HepG2 (cell line): ENCODE measurements at regions not wholly inside any gene's neighbourhood (a gene's known extent, or its start where the extent isn't known, plus 50 kb on each side); places are given as distances from the start of the nearest gene placed in this dataset.

ENCODE experiments used
- CHD2 ChIP-seq: IDR thresholded peaks from 2 replicates; pipeline ENCODE4 v1.6.1; 2011; ENCODE audit warnings: low read depth, low read length, improper control_type of control experiment
- DNMT1 ChIP-seq: sonication (generic); formaldehyde crosslinking; IDR thresholded peaks from 2 replicates; pipeline ENCODE4 v1.5.1; 2020; ENCODE audit warnings: mild to moderate bottlenecking, missing genetic modification reagents
- ETV5 ChIP-seq: IDR thresholded peaks from 2 replicates; pipeline ENCODE4 v1.6.1; 2018; ENCODE audit warnings: missing biosample characterization, missing genetic modification reagents, inconsistent platforms, borderline replicate concordance
- FOXP1 ChIP-seq, 2 experiments: fragments of 450-650 bp in 1 of 2; IDR thresholded peaks; 2 replicates each; pipeline ENCODE4 v1.6.1; 2017 to 2018; ENCODE audit warnings: antibody characterized with exemption in 1 of 2
- HMG20A ChIP-seq: IDR thresholded peaks from 2 replicates; pipeline ENCODE4 v1.6.1; 2016; ENCODE audit warnings: borderline replicate concordance
- HNF4A ChIP-seq: sonication (generic); formaldehyde crosslinking; IDR thresholded peaks from 2 replicates; pipeline ENCODE4 v1.4.0; 2020; ENCODE audit warnings: missing genetic modification reagents
- HOXA3 ChIP-seq: sonication (generic); formaldehyde crosslinking; IDR thresholded peaks from 2 replicates; pipeline ENCODE4 v1.5.0; 2020; ENCODE audit warnings: missing genetic modification reagents
- KDM2A ChIP-seq: sonication (generic); formaldehyde crosslinking; IDR thresholded peaks from 2 replicates; pipeline ENCODE4 v1.4.0; 2020; ENCODE audit warnings: low read depth, missing genetic modification reagents, borderline replicate concordance
- NFE2L2 ChIP-seq: fragments of 150-350 bp; IDR thresholded peaks from 2 replicates; pipeline ENCODE4 v1.6.1; 2014; ENCODE audit warnings: low read length
- NR2F1 ChIP-seq, 2 experiments: fragments of 450-650 bp in 1 of 2; formaldehyde crosslinking in 1 of 2; IDR thresholded peaks; 2 replicates each; pipeline versions ENCODE4 v1.5.0 to v1.6.1; 2016 to 2020; ENCODE audit warnings: mild to moderate bottlenecking in 1 of 2, missing compliant biosample characterization in 1 of 2, missing genetic modification reagents in 1 of 2, moderate library complexity in 1 of 2
- PHF21A ChIP-seq: sonication (generic); formaldehyde crosslinking; IDR thresholded peaks from 2 replicates; pipeline ENCODE4 v1.5.0; 2020; ENCODE audit warnings: mild to moderate bottlenecking, missing genetic modification reagents
- PLRG1 ChIP-seq: fragments of 450-650 bp; conservative IDR thresholded peaks from 2 replicates; pipeline ENCODE4 v1.6.1; 2016
- SIX1 ChIP-seq: sonication (generic); formaldehyde crosslinking; IDR thresholded peaks from 2 replicates; pipeline ENCODE4 v1.4.0; 2020; ENCODE audit warnings: missing genetic modification reagents, borderline replicate concordance
- SKI ChIP-seq: fragments of 450-650 bp; IDR thresholded peaks from one replicate; pipeline ENCODE4 v1.6.1; 2018; ENCODE audit warnings: mild to moderate bottlenecking; ENCODE audit not compliant: partially characterized antibody
- SOX5 ChIP-seq: IDR thresholded peaks from 2 replicates; pipeline ENCODE4 v1.6.1; 2016; ENCODE audit warnings: borderline replicate concordance
- TBP ChIP-seq: sonication (generic); formaldehyde crosslinking; IDR thresholded peaks from 2 replicates; pipeline ENCODE4 v1.5.0; 2020; ENCODE audit warnings: missing genetic modification reagents
- XRCC5 ChIP-seq: fragments of 200-400 bp; formaldehyde crosslinking; optimal IDR thresholded peaks from 2 replicates; pipeline ENCODE3; 2017; ENCODE audit warnings: mild to moderate bottlenecking, low read length
- ZBTB20 ChIP-seq: sonication (generic); formaldehyde crosslinking; IDR thresholded peaks from 2 replicates; pipeline ENCODE4 v1.8.1; 2023; ENCODE audit warnings: missing genetic modification reagents, low read depth, mild to moderate bottlenecking, borderline replicate concordance
- ZBTB42 ChIP-seq: sonication (generic); formaldehyde crosslinking; IDR thresholded peaks from 2 replicates; pipeline ENCODE4 v1.5.0; 2020; ENCODE audit warnings: mild to moderate bottlenecking, missing genetic modification reagents
- ZFP41 ChIP-seq: sonication (generic); formaldehyde crosslinking; IDR thresholded peaks from 2 replicates; pipeline ENCODE4 v1.4.0; 2020; ENCODE audit warnings: mild to moderate bottlenecking, missing genetic modification reagents, borderline replicate concordance
- ZNF124 ChIP-seq: sonication (generic); formaldehyde crosslinking; IDR thresholded peaks from 2 replicates; pipeline ENCODE4 v1.4.0; 2020; ENCODE audit warnings: missing genetic modification reagents
- ZNF317 ChIP-seq: sonication (generic); formaldehyde crosslinking; IDR thresholded peaks from 2 replicates; pipeline ENCODE4 v1.5.0; 2020; ENCODE audit warnings: mild to moderate bottlenecking, missing genetic modification reagents
- ZNF343 ChIP-seq: sonication (generic); formaldehyde crosslinking; IDR thresholded peaks from 2 replicates; pipeline ENCODE4 v1.4.0; 2020; ENCODE audit warnings: mild to moderate bottlenecking, missing genetic modification reagents
- ZNF446 ChIP-seq: sonication (generic); formaldehyde crosslinking; IDR thresholded peaks from 2 replicates; pipeline ENCODE4 v1.5.0; 2020; ENCODE audit warnings: mild to moderate bottlenecking, missing genetic modification reagents
- ZNF589 ChIP-seq: sonication (generic); formaldehyde crosslinking; conservative IDR thresholded peaks from 2 replicates; pipeline ENCODE4 v1.8.0; 2022; ENCODE audit warnings: mild to moderate bottlenecking, moderate library complexity, missing genetic modification reagents
- ZNF709 ChIP-seq: sonication (generic); formaldehyde crosslinking; IDR thresholded peaks from 2 replicates; pipeline ENCODE4 v1.5.0; 2020; ENCODE audit warnings: mild to moderate bottlenecking, missing genetic modification reagents
- TF ChIP-seq, protein P1 (sequence below): sonication (generic); formaldehyde crosslinking; IDR thresholded peaks from 2 replicates; pipeline ENCODE4 v1.4.0; 2020; ENCODE audit warnings: missing genetic modification reagents, borderline replicate concordance
- TF ChIP-seq, protein P2 (sequence below): sonication (generic); formaldehyde crosslinking; IDR thresholded peaks from 2 replicates; pipeline ENCODE4 v1.4.0; 2020; ENCODE audit warnings: missing genetic modification reagents
- TF ChIP-seq, protein P3 (sequence below): fragments of 450-650 bp; IDR thresholded peaks from 2 replicates; pipeline ENCODE4 v1.6.1; 2016
- TF ChIP-seq, protein P4 (sequence below): sonication (generic); IDR thresholded peaks from 2 replicates; pipeline ENCODE4 v1.6.1; 2016; ENCODE audit warnings: low read depth, borderline replicate concordance

DNA sequence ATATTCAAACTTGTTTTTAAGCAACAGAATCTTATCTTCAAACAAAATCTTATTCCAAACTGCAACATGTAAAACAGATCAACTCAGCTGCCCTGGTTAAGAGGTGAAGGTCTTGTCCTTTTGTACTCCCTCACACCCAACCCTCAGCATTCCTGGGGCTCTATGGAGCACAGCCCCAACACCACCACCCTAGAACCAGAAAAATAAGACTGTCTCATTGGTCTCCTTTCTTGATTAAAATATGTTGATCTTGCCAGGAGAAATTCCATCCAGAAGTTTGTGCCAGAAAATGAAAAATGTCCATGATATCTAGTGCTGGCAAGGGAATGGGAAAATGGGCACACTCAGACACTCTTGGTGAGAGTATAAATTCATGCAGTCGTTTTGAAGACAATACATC is 62.1 kb upstream of the TMEM17 start (continued):
- no peak for TF ChIP-seq PLRG1
- no peak; the same call in 1 of the 2 replicates for TF ChIP-seq ZNF317
- TF ChIP-seq SOX5 (CRISPR knock-in tag): peak; percentile 61; the same call in 1 of the 2 replicates
- no peak for TF ChIP-seq ZNF709 (CRISPR knock-in tag)
- no peak for TF ChIP-seq KDM2A (CRISPR knock-in tag)
- no peak for TF ChIP-seq ZBTB20 (CRISPR knock-in tag)
- TF ChIP-seq SKI: no peak
- no peak for TF ChIP-seq NFE2L2
- no peak for TF ChIP-seq HOXA3 (CRISPR knock-in tag)
- no peak for TF ChIP-seq ZNF589 (CRISPR knock-in tag)
- no peak; the same call in 1 of the 2 replicates for TF ChIP-seq HMG20A
- TF ChIP-seq CHD2: no peak
- TF ChIP-seq HNF4A (CRISPR knock-in tag): peak; percentile 81
- TF ChIP-seq, protein P1, sequence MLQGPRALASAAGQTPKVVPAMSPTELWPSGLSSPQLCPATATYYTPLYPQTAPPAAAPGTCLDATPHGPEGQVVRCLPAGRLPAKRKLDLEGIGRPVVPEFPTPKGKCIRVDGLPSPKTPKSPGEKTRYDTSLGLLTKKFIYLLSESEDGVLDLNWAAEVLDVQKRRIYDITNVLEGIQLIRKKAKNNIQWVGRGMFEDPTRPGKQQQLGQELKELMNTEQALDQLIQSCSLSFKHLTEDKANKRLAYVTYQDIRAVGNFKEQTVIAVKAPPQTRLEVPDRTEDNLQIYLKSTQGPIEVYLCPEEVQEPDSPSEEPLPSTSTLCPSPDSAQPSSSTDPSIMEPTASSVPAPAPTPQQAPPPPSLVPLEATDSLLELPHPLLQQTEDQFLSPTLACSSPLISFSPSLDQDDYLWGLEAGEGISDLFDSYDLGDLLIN (CRISPR knock-in tag): no peak
- no peak for TF ChIP-seq PHF21A (CRISPR knock-in tag)
- TF ChIP-seq, protein P2, sequence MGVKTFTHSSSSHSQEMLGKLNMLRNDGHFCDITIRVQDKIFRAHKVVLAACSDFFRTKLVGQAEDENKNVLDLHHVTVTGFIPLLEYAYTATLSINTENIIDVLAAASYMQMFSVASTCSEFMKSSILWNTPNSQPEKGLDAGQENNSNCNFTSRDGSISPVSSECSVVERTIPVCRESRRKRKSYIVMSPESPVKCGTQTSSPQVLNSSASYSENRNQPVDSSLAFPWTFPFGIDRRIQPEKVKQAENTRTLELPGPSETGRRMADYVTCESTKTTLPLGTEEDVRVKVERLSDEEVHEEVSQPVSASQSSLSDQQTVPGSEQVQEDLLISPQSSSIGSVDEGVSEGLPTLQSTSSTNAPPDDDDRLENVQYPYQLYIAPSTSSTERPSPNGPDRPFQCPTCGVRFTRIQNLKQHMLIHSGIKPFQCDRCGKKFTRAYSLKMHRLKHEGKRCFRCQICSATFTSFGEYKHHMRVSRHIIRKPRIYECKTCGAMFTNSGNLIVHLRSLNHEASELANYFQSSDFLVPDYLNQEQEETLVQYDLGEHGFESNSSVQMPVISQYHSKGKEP (CRISPR knock-in tag): no peak
- TF ChIP-seq XRCC5: no peak
- peak; percentile 56; the same call in 1 of the 2 replicates for TF ChIP-seq SIX1
- TF ChIP-seq FOXP1 (IDR thresholded peaks at IDR 0.05): no peak
- peak; percentile 31; the same call in 1 of the 2 replicates for TF ChIP-seq FOXP1 (CRISPR knock-in tag; IDR thresholded peaks at IDR 0.05)
- TF ChIP-seq, protein P3, sequence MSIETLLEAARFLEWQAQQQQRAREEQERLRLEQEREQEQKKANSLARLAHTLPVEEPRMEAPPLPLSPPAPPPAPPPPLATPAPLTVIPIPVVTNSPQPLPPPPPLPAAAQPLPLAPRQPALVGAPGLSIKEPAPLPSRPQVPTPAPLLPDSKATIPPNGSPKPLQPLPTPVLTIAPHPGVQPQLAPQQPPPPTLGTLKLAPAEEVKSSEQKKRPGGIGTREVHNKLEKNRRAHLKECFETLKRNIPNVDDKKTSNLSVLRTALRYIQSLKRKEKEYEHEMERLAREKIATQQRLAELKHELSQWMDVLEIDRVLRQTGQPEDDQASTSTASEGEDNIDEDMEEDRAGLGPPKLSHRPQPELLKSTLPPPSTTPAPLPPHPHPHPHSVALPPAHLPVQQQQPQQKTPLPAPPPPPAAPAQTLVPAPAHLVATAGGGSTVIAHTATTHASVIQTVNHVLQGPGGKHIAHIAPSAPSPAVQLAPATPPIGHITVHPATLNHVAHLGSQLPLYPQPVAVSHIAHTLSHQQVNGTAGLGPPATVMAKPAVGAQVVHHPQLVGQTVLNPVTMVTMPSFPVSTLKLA: no peak
- TF ChIP-seq DNMT1 (CRISPR knock-in tag): no peak
- TF ChIP-seq ZNF124 (CRISPR knock-in tag): no peak
- peak in 1 of 2 experiments; percentile 52; a peak in 1 of 4 replicates for TF ChIP-seq NR2F1 (CRISPR knock-in tag; IDR thresholded peaks at IDR 0.05)
- TF ChIP-seq ZBTB42: no peak
- TF ChIP-seq ZFP41: no peak
- no peak for TF ChIP-seq ETV5
- no peak for TF ChIP-seq ZNF446
- no peak for TF ChIP-seq TBP (CRISPR knock-in tag)
- TF ChIP-seq, protein P4, sequence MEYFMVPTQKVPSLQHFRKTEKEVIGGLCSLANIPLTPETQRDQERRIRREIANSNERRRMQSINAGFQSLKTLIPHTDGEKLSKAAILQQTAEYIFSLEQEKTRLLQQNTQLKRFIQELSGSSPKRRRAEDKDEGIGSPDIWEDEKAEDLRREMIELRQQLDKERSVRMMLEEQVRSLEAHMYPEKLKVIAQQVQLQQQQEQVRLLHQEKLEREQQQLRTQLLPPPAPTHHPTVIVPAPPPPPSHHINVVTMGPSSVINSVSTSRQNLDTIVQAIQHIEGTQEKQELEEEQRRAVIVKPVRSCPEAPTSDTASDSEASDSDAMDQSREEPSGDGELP: 0 out of 2 replicates have a peak, but pooled peaks have one; percentile 15
- no peak for TF ChIP-seq ZNF343 (CRISPR knock-in tag)
